HUES48 (cell line): ENCODE measurements at regions not wholly inside any gene's neighbourhood (a gene's known extent, or its start where the extent isn't known, plus 50 kb on each side); places are given as distances from the start of the nearest gene placed in this dataset.
"Not testable (repeated sequence)": the region's sequence is repeated elsewhere in the genome, so short reads cannot be mapped to it uniquely, and the experiment has no call there.

Source experiments
- H3K27ac ChIP-seq: one replicate; pipeline ENCODE4 v1.7.0; 2013; ENCODE audit warnings: low read depth, low read length, inconsistent platforms
- H3K27me3 ChIP-seq: 2 replicates; pipeline ENCODE4 v1.6.1; 2013; ENCODE audit warnings: mild to moderate bottlenecking, low read length; ENCODE audit not compliant: control insufficient read depth, insufficient read depth
- H3K36me3 ChIP-seq: 2 replicates; pipeline ENCODE4 v1.6.1; 2013; ENCODE audit warnings: low read length; ENCODE audit not compliant: control insufficient read depth, insufficient read depth
- H3K4me1 ChIP-seq: 2 replicates; pipeline ENCODE4 v1.6.1; 2013; ENCODE audit warnings: mild to moderate bottlenecking, low read length; ENCODE audit not compliant: control insufficient read depth, insufficient read depth
- H3K4me3 ChIP-seq: 2 replicates; pipeline ENCODE4 v1.5.1; 2013; ENCODE audit warnings: mild to moderate bottlenecking, low read depth, low read length
- H3K9ac ChIP-seq: 2 replicates; pipeline ENCODE4 v1.6.1; 2013; ENCODE audit warnings: mild to moderate bottlenecking, low read depth, low read length, moderate library complexity
- H3K9me3 ChIP-seq: 2 replicates; pipeline ENCODE4 v1.6.1; 2013; ENCODE audit warnings: low read length; ENCODE audit not compliant: control insufficient read depth, insufficient read depth

DNA sequence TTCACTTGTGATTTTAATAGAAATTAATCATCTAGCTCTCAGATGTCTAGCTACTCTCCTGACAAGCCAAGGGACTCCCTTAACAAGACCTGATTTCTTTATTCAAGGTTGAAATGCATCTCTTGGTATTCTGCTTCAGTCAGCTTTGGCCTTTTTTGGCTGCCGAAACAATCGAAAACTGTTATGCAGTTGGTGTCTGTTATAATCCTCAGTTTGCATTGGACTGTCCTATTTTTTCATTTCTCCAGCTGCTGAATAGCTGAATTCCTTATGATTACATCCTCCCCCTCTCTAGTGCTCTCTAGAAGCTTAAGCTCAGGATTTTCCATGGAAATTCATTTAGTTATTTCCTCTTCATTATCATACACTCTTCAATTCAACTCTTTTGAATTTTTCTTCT lies 177.2 kb downstream of the TRIML1 start:
- H3K36me3 ChIP-seq: no peaks in the 10 kb centered on the region
- H3K4me3 ChIP-seq: no peak overlapping the region
- no peak overlapping the region for H3K27ac ChIP-seq
- no peaks in the 10 kb centered on the region for H3K9me3 ChIP-seq
- H3K4me1 ChIP-seq: peaks cover 7% of the 10 kb centered on the region; the same call in 1 of the 2 replicates
- no peak overlapping the region for H3K9ac ChIP-seq
- H3K27me3 ChIP-seq: no peaks in the 10 kb centered on the region

DNA sequence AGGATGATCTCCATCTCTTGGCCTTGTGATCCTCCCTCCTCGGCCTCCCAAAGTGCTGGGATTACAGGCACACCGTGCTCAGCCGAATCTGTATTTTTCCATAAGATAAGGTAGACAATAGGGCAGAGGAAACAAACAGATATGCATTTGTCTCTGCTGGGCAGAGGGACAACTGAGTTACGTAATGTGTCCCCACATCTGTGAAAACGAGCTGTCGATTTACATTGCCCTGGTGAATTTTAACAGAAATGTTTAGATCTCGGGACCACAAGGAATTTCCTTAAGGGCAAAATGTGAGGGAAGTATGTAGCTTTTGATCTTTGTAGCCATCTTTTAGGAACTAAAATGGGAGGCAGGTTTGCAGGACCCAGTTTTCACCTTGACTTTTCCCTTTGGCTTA lies 189.7 kb downstream of the TRIML1 start:
- H3K9ac ChIP-seq: no peak overlapping the region
- H3K4me3 ChIP-seq: no peak overlapping the region
- no peaks in the 10 kb centered on the region for H3K4me1 ChIP-seq
- no peaks in the 10 kb centered on the region for H3K36me3 ChIP-seq
- H3K27me3 ChIP-seq: no peaks in the 10 kb centered on the region
- peak overlapping the region; percentile 32 for H3K27ac ChIP-seq
- H3K9me3 ChIP-seq: peaks cover 8% of the 10 kb centered on the region; the same call in 1 of the 2 replicates

DNA sequence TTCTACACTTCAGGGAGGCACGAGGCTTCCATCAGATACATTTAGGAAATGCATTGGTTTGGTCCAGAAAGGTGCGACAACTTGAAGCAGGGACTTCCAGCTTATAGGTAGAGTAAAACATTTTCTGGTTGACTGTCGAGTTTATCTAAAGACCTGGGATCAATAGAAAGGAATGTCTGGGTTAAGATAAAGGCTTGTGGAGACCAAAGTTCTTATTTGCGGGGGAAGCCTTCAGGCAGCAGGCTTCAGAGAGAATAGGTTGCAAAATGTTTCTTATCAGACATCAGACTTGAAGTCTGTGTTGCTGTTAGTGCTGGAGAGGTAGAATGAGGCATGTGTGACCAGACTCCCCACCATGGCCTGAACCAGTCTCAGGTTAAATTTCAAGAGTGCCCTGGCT lies 190.3 kb downstream of the TRIML1 start:
- no peak overlapping the region for H3K9ac ChIP-seq
- H3K9me3 ChIP-seq: peaks cover 8% of the 10 kb centered on the region; the same call in 1 of the 2 replicates
- H3K36me3 ChIP-seq: no peaks in the 10 kb centered on the region
- no peaks in the 10 kb centered on the region for H3K4me1 ChIP-seq
- peak overlapping the region; percentile 32 for H3K27ac ChIP-seq
- H3K4me3 ChIP-seq: no peak overlapping the region
- H3K27me3 ChIP-seq: no peaks in the 10 kb centered on the region

DNA sequence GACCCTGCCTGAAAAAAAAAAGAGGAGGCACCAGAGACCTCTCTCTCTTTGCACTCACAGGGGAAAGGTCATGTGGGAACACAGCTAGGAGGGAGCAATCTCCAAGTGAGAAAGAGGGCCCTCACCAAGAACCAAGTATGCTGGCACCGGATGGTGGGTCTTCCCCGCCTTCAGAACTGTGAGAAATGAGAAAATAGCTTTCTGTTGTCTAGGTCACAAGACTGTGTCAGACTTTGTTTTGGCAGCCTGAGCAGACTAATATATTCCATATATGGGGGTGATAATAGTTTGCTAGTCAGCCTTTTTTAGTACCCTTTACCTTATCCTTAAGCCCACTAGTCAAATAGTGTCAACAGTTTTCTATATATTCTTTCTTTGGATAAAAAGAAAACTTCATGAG lies 193.0 kb downstream of the TRIML1 start:
- no peak overlapping the region for H3K4me3 ChIP-seq
- H3K9me3 ChIP-seq: no peaks in the 10 kb centered on the region
- no peaks in the 10 kb centered on the region for H3K4me1 ChIP-seq
- no peak overlapping the region for H3K9ac ChIP-seq
- no peak overlapping the region for H3K27ac ChIP-seq
- no peaks in the 10 kb centered on the region for H3K27me3 ChIP-seq
- no peaks in the 10 kb centered on the region for H3K36me3 ChIP-seq

DNA sequence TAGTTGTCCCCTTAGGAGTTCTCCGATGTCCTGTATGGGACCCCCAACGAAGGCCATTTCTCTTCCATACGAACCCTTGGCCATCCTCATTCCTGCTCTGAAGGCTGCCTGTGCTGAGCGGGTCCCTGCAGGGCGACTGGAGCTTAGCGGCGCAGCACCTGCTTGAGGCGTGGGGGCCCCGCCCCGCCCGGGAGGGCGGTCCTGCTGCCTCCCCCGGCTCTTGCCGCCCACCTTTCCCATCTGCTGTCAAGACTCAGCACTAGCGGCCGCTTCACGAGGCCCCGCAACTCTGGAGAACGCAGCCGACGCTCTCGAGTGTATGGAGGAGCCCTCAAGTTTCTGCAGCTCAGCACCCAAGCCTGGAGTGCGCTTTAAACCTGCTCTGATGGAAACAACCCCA lies 197.7 kb downstream of the TRIML1 start:
- Histone ChIP-seq H3K4me1 (no peaks in the 10 kb centered on the region), H3K27ac (no peak overlapping the region), H3K27me3 (no peaks in the 10 kb centered on the region), H3K9ac (no peak overlapping the region), H3K9me3 (no peaks in the 10 kb centered on the region), H3K4me3 (no peak overlapping the region), H3K36me3 (no peaks in the 10 kb centered on the region)

DNA sequence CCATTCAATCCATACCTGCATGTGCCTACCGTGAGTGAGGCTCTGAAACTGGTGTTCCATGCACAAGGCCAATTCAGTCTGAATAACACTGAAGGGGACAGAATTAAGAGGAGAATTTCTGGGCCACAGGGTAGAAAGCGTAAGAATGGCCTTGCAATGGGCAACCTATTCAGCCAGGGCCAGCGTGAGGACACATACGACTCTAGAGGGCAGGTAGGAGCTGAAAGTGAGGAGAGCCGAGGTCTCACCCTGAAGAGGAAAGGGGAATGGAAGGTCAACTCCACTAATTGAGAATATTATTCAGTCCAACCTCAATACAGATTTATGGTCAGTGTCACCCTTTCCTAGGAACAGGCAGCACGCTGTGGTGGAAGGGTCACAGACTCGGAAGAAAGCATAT lies 202.2 kb downstream of the TRIML1 start:
- no peak overlapping the region for H3K9ac ChIP-seq
- H3K4me1 ChIP-seq: no peaks in the 10 kb centered on the region
- no peaks in the 10 kb centered on the region for H3K9me3 ChIP-seq
- H3K27ac ChIP-seq: no peak overlapping the region
- no peaks in the 10 kb centered on the region for H3K36me3 ChIP-seq
- no peak overlapping the region for H3K4me3 ChIP-seq
- no peaks in the 10 kb centered on the region for H3K27me3 ChIP-seq

DNA sequence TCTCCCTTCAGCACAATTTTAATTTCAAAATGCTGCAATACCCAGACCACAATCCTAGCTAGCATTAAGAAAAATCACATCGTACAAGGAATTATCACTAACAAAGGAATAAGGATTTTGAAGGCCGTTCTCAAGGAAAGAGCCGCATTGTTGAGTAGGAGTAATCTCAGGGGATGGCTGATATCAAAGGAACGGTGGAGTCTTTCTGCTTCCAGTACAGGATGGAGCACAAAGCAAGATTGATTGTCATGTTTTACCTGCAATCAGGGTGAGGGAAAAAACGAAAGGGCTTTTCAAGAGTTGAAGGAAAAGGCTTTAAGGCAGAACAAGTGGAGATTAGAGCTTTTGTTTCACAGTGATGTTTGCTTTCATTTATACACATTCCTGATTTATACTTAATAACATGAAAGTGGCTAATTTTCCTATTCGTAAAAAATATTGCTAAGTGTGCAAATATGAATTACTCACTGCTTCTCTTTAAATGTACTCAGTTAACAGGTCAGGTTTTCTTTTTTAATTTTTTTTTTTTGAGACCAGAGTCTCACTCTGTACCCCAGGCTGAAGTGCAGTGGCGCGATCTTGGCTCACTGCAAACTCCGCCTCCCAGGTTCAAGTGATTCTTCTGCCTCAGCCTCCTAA lies 207.0 kb downstream of the TRIML1 start:
- no peaks in the 10 kb centered on the region for H3K4me1 ChIP-seq
- no peaks in the 10 kb centered on the region for H3K27me3 ChIP-seq
- no peak overlapping the region for H3K9ac ChIP-seq

DNA sequence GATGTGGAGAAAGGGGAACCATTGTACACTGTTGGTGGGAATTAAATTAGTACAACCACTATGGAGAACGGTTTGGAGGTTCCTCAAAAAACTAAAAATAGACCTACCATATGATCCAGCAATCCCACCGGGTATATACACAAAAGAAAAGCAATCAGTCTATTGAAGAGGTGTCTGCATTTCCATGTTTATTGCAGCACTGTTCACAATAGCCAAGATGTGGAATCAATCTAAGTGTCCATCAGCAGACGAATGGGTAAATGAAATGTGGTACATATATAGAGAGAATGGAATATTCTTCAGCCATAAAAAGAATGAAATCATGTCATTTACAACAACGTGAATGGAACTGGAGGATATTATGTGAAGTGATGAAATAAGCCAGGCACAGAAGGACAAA lies 208.1 kb downstream of the TRIML1 start:
- no peaks in the 10 kb centered on the region for H3K27me3 ChIP-seq
- H3K9me3 ChIP-seq: no peaks in the 10 kb centered on the region
- H3K36me3 ChIP-seq: no peaks in the 10 kb centered on the region
- H3K27ac ChIP-seq: no peak overlapping the region
- no peak overlapping the region for H3K4me3 ChIP-seq
- H3K4me1 ChIP-seq: no peaks in the 10 kb centered on the region
- H3K9ac ChIP-seq: no peak overlapping the region

More for the DNA sequence above, 207.0 kb downstream of the TRIML1 start:
- Histone ChIP-seq H3K4me3 (no peak overlapping the region), H3K36me3 (no peaks in the 10 kb centered on the region), H3K9me3 (no peaks in the 10 kb centered on the region), H3K27ac (no peak overlapping the region)

DNA sequence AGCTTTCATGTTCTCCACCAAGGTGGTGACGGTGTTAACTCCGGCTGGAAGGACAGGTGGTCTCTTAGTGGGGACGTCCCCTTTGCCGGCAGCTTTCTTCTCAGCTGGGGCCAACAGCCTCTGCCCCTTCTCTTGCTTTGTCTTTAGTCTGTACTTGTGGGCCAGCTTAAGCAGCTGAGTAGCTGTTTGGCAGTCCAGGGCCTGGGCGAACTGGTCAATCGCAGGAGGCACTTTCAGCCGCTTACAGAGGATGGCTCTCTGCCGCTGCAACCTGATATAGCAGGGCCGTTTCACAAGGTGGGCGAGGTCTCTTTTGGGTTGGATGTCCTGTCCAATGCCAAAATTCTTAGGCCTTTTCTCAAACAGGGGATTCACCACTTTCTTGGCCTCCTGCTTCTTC lies 210.3 kb downstream of the TRIML1 start:
- not testable (repeated sequence) for H3K36me3 ChIP-seq, H3K4me3 ChIP-seq, H3K27me3 ChIP-seq, H3K27ac ChIP-seq, H3K9ac ChIP-seq, H3K4me1 ChIP-seq, H3K9me3 ChIP-seq

DNA sequence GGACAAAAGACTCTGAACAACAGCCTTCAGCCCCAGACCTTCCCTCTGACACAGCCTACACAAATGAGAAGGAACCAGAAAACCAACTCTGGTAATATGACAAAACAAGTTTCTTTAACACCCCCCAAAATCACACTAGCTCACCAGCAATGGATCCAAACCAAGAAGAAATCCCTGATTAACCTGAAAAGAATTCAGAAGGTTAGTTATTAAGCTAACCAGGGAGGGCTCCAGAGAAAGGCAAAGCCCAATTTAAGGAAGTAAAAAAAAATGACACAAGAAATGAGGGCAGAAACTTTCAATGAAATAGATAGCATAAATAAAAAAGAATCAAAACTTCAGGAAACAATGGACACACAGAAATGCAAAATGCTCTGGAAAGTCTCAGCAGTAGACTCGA lies 224.0 kb downstream of the TRIML1 start:
- H3K9me3 ChIP-seq: no peaks in the 10 kb centered on the region
- no peak overlapping the region for H3K4me3 ChIP-seq
- H3K27ac ChIP-seq: no peak overlapping the region
- no peaks in the 10 kb centered on the region for H3K36me3 ChIP-seq
- H3K9ac ChIP-seq: no peak overlapping the region
- H3K4me1 ChIP-seq: no peaks in the 10 kb centered on the region
- no peaks in the 10 kb centered on the region for H3K27me3 ChIP-seq

DNA sequence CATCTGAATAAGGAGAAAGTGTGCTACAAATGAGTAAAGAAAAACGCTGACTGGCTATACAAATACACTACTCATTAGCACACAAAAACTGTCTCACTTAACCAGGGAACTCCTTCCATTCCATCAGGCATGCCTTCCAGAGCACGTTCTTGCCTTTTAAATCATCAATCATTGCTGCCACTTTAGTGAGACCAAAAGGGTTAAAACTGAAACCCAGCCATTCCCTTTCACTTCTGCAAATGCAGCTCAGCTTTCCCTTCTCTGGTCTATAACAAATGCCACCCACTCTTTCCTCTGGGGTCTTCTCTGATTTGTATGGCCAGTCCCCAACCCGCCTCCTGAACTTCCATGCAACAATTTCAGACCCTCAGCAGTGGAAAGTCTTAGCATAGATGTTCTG lies 231.5 kb downstream of the TRIML1 start:
- Histone ChIP-seq H3K9ac (no peak overlapping the region), H3K27ac (no peak overlapping the region), H3K4me1 (no peaks in the 10 kb centered on the region), H3K4me3 (no peak overlapping the region), H3K36me3 (no peaks in the 10 kb centered on the region), H3K9me3 (no peaks in the 10 kb centered on the region), H3K27me3 (no peaks in the 10 kb centered on the region)

DNA sequence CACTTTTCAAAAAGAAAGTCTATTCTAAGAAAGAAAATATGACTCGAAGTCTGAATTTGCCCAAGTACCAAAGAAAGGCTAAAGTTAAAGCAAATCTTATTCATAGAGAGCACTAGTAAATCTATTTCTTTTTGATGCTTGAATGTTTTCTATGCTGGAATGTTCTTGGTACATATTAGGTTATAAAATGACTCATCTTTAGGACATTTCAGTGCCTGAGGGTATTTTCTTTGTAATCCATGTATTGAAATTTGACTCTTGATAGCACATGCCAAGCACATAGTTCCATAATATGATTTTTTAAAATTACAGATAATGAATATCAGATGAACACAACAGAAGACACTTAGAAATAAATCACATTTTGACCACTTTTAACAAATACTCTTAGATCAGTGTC lies 232.8 kb downstream of the TRIML1 start:
- H3K9me3 ChIP-seq: peaks cover 3% of the 10 kb centered on the region; the same call in 1 of the 2 replicates
- H3K27me3 ChIP-seq: no peaks in the 10 kb centered on the region
- no peaks in the 10 kb centered on the region for H3K36me3 ChIP-seq
- no peak overlapping the region for H3K4me3 ChIP-seq
- no peak overlapping the region for H3K27ac ChIP-seq
- H3K4me1 ChIP-seq: no peaks in the 10 kb centered on the region
- no peak overlapping the region for H3K9ac ChIP-seq
